Stimulated activated naive CD8-positive, alpha-beta T cell treated with anti-CD3 and anti-CD28 coated beads, Interleukin-15, Interleukin-2, amounts not matched to agents 100 ng/mL and 50 ng/mL, for 24 hours (primary cell): ENCODE measurements at regions not wholly inside any gene's neighbourhood (a gene's known extent, or its start where the extent isn't known, plus 50 kb on each side); places are given as distances from the start of the nearest gene placed in this dataset.

Experiments used
- H3K27ac Mint-ChIP-seq: one replicate; pipeline ENCODE4 v1.8.0; 2021; ENCODE audit warnings: mild to moderate bottlenecking, mixed read lengths
- H3K27me3 Mint-ChIP-seq: one replicate; pipeline ENCODE4 v1.8.0; 2021; ENCODE audit warnings: mixed read lengths
- H3K36me3 Mint-ChIP-seq: one replicate; pipeline ENCODE4 v1.8.0; 2021; ENCODE audit warnings: low read depth, mixed read lengths
- H3K4me1 Mint-ChIP-seq: one replicate; pipeline ENCODE4 v1.8.0; 2021; ENCODE audit warnings: low read depth, mixed read lengths
- H3K4me3 Mint-ChIP-seq: one replicate; pipeline ENCODE4 v1.8.0; 2021; ENCODE audit warnings: mild to moderate bottlenecking, mixed read lengths
- H3K9me3 Mint-ChIP-seq: one replicate; pipeline ENCODE4 v1.8.0; 2021; ENCODE audit warnings: mixed read lengths

DNA sequence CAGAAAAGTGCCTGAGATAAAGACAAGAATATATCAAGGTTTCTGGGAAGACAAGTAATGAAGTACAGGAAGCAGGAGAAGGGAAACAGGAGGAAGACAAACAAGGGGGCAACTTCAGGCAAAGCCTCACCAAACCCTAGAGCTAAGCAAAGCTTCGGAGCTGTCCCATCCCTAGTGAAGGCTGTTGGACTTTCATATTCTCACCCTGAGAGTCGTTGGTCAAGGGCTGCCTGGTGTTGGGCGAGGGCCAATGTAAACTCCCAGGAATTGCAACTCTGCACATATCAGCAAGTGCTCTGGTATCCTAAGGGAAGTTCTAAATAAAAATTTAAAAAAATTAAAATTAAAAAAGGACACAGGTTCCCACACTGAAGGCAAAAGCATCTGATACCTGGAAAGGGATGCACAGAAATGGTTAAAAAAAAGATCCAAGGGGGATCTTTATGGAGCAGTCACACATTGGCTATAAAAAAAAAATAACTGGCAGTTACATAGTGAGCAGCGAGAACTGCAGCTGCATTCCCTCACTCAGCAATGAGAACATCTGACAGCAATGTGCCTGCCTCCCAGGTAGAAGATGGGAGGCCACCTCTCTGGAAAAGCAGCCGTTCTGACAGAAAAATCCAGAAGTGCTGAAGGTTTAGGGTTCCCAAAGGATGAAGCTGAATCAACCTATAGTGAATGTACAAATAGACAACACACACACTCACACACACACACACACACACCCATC, 304.7 kb downstream of the WDR11 start:
- H3K4me3 Mint-ChIP-seq = no peak overlapping the region
- no peaks in the 10 kb centered on the region for H3K36me3 Mint-ChIP-seq
- H3K4me1 Mint-ChIP-seq = peaks cover 4% of the 10 kb centered on the region
- peaks cover 15% of the 10 kb centered on the region for H3K9me3 Mint-ChIP-seq
- peaks cover 5% of the 10 kb centered on the region for H3K27me3 Mint-ChIP-seq
- H3K27ac Mint-ChIP-seq = no peak overlapping the region

DNA sequence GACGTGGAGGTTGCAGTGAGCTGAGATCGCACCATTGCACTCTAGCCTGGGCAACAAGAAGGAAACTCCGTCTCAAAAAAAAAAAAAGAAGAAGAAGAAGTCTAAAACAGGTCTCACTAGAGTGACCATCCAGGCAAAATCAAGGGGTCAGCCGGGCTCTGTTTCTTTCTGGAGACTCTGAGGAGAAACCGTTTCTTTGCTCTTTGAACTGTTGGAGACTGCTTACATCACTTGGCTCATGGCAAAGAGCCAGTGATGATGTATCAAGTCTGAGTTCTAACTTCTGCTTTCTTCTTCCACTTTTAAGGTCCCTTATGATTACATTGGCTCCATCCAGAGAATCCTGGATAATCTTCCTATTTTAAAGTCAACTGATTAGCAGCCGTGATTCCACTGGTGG, 306.8 kb downstream of the WDR11 start:
- H3K36me3 Mint-ChIP-seq = no peaks in the 10 kb centered on the region
- H3K4me3 Mint-ChIP-seq = no peak overlapping the region
- no peaks in the 10 kb centered on the region for H3K27me3 Mint-ChIP-seq
- H3K9me3 Mint-ChIP-seq = peaks cover 7% of the 10 kb centered on the region
- peaks cover 4% of the 10 kb centered on the region for H3K4me1 Mint-ChIP-seq
- H3K27ac Mint-ChIP-seq = no peak overlapping the region

DNA sequence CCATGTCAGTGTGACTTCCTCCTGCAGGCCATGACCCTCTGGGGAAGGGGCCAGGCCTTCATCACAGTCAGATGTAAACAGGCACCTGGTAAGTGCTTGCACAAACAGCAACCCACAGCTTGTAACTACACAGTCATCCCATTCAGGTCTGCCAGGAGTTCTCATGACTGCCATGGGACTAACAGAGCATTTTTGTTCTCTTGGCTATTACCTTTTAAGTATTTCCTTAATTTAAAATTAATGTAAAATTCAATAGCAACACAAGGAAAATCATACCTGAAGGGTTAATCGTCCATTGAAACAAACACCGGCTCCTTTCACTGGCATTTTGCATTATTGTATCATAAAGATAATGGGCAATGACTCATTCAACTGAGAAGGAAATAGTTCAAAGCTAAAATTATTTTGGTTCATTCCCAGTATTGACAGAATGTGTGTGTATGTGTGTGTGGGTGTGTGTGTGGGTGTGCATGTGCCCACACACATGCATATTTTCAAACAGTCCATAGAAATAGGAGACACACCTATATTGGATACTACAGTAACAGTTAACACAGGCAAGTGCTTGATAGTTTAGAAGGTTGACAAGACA, 307.9 kb downstream of the WDR11 start:
- no peaks in the 10 kb centered on the region for H3K36me3 Mint-ChIP-seq
- no peak overlapping the region for H3K27ac Mint-ChIP-seq
- H3K4me3 Mint-ChIP-seq = no peak overlapping the region

DNA sequence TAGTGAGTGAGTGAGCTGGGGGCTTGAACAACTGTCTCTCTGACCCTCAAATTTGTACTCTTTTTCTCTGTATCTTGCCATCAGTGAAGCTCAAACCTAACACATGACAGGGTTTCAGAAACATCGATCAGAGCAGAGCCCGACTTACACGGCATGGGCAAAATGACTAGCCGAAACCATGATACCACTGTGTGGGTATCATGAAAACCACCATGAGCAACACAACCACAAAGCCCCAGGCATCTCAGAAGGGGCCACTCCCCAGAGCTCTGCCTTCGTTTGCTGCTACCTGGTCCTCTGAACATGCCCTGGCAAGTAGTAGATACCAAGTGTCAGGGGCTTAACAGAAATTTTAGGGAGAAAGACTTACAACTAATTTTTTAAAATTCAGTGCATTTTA, 308.5 kb downstream of the WDR11 start:
- Mint-ChIP-seq H3K27me3 (no peaks in the 10 kb centered on the region), H3K4me1 (peaks cover 4% of the 10 kb centered on the region), H3K36me3 (no peaks in the 10 kb centered on the region), H3K4me3 (no peak overlapping the region), H3K27ac (no peak overlapping the region), H3K9me3 (peaks cover 13% of the 10 kb centered on the region)

More for the DNA sequence above, 307.9 kb downstream of the WDR11 start:
- H3K27me3 Mint-ChIP-seq = no peaks in the 10 kb centered on the region
- peaks cover 4% of the 10 kb centered on the region for H3K4me1 Mint-ChIP-seq
- H3K9me3 Mint-ChIP-seq = peaks cover 11% of the 10 kb centered on the region

DNA sequence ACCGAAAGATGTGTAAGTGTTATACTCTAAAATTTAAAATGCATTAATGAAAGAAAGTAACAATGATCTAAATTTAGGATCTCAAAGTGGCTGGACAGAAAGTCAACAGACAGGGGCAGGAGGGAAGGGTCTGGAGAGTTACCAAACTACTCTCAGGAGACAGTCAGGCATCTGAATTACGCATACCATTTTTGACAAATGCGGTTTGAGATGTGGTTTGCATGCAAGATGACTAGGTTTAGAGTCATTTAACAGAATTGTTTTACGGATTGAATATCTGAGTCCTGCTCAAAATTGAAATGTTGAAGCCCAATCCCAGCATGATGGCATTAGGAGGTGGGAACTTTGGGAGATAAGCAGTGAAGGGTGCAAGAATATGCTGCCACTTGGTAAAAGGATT, 314.1 kb downstream of the WDR11 start:
- no peaks in the 10 kb centered on the region for H3K4me1 Mint-ChIP-seq
- H3K4me3 Mint-ChIP-seq = no peak overlapping the region
- H3K27me3 Mint-ChIP-seq = no peaks in the 10 kb centered on the region
- no peak overlapping the region for H3K27ac Mint-ChIP-seq
- H3K9me3 Mint-ChIP-seq = peaks cover 5% of the 10 kb centered on the region
- no peaks in the 10 kb centered on the region for H3K36me3 Mint-ChIP-seq

DNA sequence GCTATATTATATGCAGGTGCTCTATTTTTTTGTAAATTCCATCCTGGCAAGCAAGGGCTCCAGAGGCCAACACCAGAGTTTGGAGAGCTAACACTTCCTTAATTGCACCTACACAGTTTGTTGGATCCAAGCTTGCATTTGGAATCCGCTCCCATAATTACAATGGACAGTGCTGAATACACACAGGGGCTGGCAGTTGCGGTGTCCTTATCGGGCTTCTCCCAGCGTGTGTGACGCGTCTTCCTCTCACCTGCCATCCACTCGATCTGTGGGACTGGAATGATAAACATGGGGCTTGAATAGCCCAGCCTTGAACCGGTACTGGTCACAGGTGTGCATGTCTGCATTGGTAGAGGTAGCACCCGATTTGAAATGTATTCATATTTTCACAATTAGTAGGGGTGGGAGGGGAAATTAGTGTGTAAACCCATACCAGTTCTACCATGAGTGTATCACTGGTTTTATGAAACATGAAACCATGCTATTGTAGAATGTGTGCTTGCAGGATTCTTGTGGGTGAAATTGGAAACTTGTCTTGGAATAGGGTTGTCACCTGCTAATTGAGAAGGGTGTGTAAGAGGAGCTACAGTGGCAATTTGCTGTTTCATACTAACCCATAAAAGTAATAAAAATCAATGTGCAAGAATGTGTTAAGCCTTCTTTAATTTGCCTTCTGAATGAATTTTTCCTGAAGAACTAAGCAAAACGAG, 316.5 kb downstream of the WDR11 start:
- Mint-ChIP-seq H3K36me3 (no peaks in the 10 kb centered on the region), H3K27ac (no peak overlapping the region), H3K9me3 (peaks cover 5% of the 10 kb centered on the region)

DNA sequence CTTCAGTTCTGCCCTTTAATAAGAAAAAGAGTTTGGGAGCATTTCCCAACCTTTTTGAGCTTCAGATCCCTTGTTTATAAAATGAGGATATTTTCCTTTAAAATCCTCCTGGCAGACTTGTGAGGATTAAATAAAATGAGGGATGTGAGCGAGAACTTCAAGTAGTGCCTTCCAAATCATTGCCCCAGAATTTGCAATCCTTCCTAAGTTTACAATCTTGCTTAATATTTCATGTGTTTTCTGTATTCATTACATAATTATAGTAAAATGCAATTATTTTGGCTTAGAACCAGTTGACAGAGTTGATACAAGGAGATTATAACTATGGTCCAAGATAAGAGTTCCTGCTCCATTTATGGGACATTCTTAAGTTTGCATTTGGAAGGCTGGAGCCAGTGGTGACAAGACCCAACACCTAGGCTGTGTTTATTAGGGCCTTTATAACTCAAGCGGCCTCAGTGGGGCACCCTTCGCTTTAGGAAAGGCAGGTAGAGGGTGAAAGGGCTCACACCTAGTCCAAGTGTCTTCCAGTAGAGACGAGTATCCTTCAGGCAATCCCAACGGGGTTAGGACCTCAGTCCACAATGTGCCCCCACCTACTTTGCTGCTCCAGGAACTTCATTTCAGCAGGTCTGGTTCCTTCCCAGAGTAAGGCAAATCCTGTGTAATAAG, 317.5 kb downstream of the WDR11 start:
- Mint-ChIP-seq H3K4me3 (no peak overlapping the region), H3K27me3 (no peaks in the 10 kb centered on the region), H3K9me3 (peaks cover 5% of the 10 kb centered on the region), H3K27ac (no peak overlapping the region), H3K36me3 (no peaks in the 10 kb centered on the region), H3K4me1 (no peaks in the 10 kb centered on the region)

More for the DNA sequence above, 316.5 kb downstream of the WDR11 start:
- Mint-ChIP-seq H3K4me1 (no peaks in the 10 kb centered on the region), H3K27me3 (no peaks in the 10 kb centered on the region), H3K4me3 (no peak overlapping the region)

DNA sequence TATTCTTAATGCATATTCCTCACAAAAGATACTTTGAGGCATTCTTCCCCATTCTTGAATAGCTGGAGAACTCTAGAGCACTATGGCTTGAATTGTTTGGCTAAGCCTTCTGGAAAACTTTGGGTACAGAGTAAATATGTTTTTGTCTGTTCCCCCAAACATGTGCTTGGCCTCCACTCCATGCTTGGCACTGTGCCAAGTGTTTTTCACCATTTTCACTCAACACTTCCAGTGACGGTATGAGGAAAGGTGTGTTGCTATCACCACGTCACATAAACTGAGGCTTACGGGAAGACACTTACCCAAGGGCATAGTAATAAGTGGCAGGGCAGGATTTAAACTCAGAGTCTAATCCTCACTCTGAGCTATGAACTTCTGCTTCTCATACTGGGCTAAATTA, 318.2 kb downstream of the WDR11 start:
- H3K27ac Mint-ChIP-seq = no peak overlapping the region
- no peaks in the 10 kb centered on the region for H3K9me3 Mint-ChIP-seq
- H3K36me3 Mint-ChIP-seq = no peaks in the 10 kb centered on the region
- no peak overlapping the region for H3K4me3 Mint-ChIP-seq
- no peaks in the 10 kb centered on the region for H3K4me1 Mint-ChIP-seq
- H3K27me3 Mint-ChIP-seq = no peaks in the 10 kb centered on the region

DNA sequence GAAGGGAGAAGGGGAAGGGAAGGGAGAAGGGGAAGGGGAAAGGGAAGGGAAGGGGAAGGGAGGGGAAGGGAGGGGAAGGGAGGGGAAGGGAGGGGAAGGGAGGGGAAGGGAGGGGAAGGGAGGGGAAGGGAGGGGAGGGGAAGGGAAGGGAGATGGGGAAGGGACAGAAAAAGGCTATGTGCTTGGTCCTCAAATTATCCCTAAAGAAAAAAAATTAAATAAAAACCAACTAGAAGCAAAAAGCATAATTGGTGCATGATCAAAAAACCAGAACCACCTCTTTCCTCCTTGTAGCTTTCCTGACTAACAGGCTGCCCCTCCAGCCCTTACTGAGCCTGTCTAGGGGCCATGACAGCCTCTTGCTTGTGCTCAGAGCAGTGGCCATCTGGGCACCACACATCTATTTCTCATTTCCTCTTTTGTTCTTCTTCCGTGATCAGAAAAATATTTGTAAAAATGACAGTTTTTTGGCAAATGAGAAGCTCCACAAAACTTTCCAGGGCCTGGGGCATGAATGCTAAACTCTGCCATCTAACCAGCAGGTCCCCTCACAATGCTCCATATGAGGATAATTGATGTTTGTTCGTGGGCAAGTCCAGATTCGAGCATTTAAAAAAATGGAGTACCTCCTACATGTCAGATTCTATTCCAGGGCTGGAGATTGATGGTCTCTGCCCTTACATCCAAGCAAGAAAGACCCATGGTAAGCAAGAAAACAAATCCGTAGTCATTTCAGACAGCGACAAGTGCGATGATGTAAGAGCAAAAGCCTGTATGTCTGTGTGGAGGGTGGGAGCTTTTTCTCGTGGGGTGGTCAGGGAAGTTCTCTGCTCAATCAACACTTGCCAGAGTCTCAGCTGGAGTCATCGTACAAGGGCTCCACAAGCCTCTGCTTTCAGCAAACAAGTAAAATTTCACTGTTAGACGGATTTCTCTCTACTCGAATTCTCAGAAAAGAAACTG, 320.9 kb downstream of the WDR11 start:
- H3K4me3 Mint-ChIP-seq = no peak overlapping the region
- no peaks in the 10 kb centered on the region for H3K9me3 Mint-ChIP-seq
- H3K4me1 Mint-ChIP-seq = no peaks in the 10 kb centered on the region
- no peaks in the 10 kb centered on the region for H3K27me3 Mint-ChIP-seq
- H3K27ac Mint-ChIP-seq = no peak overlapping the region
- no peaks in the 10 kb centered on the region for H3K36me3 Mint-ChIP-seq

DNA sequence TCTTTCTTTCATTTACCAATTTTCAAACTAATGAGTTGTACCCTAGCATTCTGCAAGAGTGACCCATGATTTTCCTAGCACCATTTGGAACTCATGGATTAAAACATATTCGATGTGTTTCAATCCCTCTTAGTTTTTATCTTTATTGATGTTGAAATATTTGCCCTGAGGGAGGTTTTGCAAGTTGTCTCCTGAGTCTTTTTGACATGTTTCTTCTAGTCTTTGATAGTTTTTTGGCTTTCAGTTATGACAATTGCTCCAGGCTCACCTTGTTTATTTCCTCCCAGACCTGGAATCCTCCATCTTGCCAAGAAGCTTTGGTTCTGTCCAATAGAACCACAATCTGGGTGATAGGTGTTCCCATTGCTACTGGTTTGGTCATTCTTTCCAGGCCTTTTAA, 327.8 kb downstream of the WDR11 start:
- H3K36me3 Mint-ChIP-seq = no peaks in the 10 kb centered on the region
- no peak overlapping the region for H3K27ac Mint-ChIP-seq
- H3K9me3 Mint-ChIP-seq = no peaks in the 10 kb centered on the region
- no peaks in the 10 kb centered on the region for H3K4me1 Mint-ChIP-seq
- no peaks in the 10 kb centered on the region for H3K27me3 Mint-ChIP-seq
- no peak overlapping the region for H3K4me3 Mint-ChIP-seq

DNA sequence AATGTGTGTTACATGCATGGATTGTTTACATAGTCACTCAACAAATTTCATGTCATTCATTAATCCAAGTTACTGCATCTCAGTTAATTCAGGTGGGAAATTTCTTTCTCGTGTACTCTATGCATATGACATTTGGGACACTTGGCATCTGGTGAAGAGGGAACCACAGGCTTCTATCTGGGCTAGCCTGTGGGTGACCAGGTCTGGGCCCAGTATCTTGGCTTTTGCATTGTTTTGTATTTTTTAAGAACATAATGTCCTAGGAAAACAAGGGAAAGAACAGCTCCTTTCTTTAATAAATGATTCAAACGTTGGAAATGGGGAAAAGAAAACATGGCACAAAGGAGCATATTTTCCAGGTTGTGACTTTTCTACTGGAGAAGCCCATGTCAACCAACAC, 331.1 kb downstream of the WDR11 start:
- no peaks in the 10 kb centered on the region for H3K9me3 Mint-ChIP-seq
- no peaks in the 10 kb centered on the region for H3K4me1 Mint-ChIP-seq
- H3K27ac Mint-ChIP-seq = no peak overlapping the region
- no peak overlapping the region for H3K4me3 Mint-ChIP-seq
- no peaks in the 10 kb centered on the region for H3K36me3 Mint-ChIP-seq
- peaks cover 2% of the 10 kb centered on the region for H3K27me3 Mint-ChIP-seq

DNA sequence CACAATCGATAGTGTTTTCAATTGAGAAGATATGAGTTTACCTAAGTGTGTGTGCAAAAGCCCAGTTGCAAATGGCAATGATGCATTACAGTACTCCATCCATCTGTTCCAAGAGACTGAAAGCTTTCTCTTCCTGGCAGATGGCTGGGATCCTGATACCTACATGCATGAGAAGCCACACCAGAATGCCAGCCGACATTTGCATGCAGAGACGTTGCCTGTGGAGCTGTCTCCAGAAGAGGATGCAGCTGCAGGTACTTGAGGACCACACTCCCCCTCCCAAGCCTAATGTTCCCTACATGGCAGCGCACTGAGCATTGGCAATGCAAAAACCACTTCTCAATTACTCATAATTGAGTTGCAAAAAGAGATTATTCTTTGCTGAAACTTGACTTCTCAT, 332.1 kb downstream of the WDR11 start:
- H3K36me3 Mint-ChIP-seq = no peaks in the 10 kb centered on the region
- no peak overlapping the region for H3K4me3 Mint-ChIP-seq
- H3K4me1 Mint-ChIP-seq = no peaks in the 10 kb centered on the region
- H3K27me3 Mint-ChIP-seq = peaks cover 3% of the 10 kb centered on the region
- H3K27ac Mint-ChIP-seq = no peak overlapping the region
- H3K9me3 Mint-ChIP-seq = no peaks in the 10 kb centered on the region

DNA sequence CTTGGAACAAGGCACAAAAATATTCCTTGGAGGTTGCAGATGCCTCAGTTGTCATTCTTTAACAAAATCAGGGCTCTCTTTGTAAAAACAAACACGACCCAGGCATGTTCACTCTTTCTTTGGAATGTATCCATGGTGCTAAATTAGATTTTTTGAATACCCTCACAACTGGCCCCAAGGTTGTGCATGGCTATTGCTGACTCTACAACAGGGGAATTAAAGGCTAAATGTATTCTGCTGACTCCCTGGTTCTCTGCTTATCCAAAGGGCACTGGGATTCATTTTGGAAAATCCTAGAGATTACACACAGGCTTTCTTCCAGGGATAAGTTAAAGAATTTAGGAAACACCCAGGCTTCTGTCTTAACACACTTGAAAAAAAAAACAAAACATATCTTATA, 332.5 kb downstream of the WDR11 start:
- H3K27ac Mint-ChIP-seq = no peak overlapping the region
- no peak overlapping the region for H3K4me3 Mint-ChIP-seq
- no peaks in the 10 kb centered on the region for H3K9me3 Mint-ChIP-seq
- H3K27me3 Mint-ChIP-seq = peaks cover 3% of the 10 kb centered on the region
- no peaks in the 10 kb centered on the region for H3K36me3 Mint-ChIP-seq
- H3K4me1 Mint-ChIP-seq = no peaks in the 10 kb centered on the region

DNA sequence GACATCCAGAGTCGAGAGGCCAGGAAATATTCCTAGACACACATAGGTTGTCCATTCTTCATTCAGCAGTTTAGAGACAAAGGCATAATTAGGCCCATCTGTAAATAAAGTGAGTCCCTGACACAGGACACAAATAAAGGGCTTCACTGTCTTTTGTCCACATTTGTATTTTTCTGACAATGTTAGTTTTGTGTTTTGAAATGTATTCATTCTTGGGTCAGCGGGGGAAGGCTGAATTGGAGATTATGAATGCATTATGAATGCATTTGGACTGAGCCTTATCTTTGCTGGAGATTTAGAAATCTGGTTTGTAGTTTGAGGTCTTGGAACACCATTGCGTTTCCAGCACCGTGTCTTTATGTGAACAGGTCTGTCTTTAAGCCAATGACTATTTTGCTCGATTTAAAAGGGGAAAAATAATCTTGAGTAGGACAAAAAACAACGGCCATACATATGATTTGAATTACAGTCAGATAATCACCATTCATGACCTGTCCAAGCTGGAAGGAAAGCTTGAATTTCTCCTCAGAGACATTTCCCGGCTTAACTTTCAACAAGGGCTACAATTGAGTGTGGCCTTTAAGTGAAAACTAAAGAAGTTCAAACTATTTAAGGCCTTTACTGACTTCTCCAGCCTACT, 334.8 kb downstream of the WDR11 start:
- Mint-ChIP-seq H3K4me3 (no peak overlapping the region), H3K36me3 (no peaks in the 10 kb centered on the region), H3K27me3 (peaks cover 3% of the 10 kb centered on the region), H3K9me3 (peaks cover 3% of the 10 kb centered on the region), H3K27ac (no peak overlapping the region), H3K4me1 (no peaks in the 10 kb centered on the region)
